Fibroblast of lung (primary cell): ENCODE measurements at regions not wholly inside any gene's neighbourhood (a gene's known extent, or its start where the extent isn't known, plus 50 kb on each side); places are given as distances from the start of the nearest gene placed in this dataset.
"Not testable (repeated sequence)": the region's sequence is repeated elsewhere in the genome, so short reads cannot be mapped to it uniquely, and the experiment has no call there.

Experiments used
- DNase-seq, 2 donors: peaks; one replicate each; pipeline versions ENCODE4 v3.0.0 to v3.0.0-alpha.2; 2010; ENCODE audit warnings: low read depth in 2 of 2
- H2AFZ ChIP-seq: 2 replicates; pipeline ENCODE4 v1.5.1; 2012; ENCODE audit warnings: low read length, control low read depth, inconsistent platforms
- H3K27ac ChIP-seq: 2 replicates; pipeline ENCODE4 v1.5.1; 2011; ENCODE audit warnings: low read length, control low read depth; ENCODE audit not compliant: insufficient read depth
- H3K27me3 ChIP-seq: 2 replicates; pipeline ENCODE4 v1.5.1; 2011; ENCODE audit warnings: mild to moderate bottlenecking, low read length; ENCODE audit not compliant: control insufficient read depth, insufficient read depth
- H3K36me3 ChIP-seq: 2 replicates; pipeline ENCODE4 v1.5.1; 2011; ENCODE audit warnings: low read length; ENCODE audit not compliant: control insufficient read depth, insufficient read depth
- H3K4me1 ChIP-seq: 2 replicates; pipeline ENCODE4 v1.5.1; 2011; ENCODE audit warnings: low read length; ENCODE audit not compliant: control insufficient read depth, insufficient read depth; ENCODE audit errors: extremely low read depth
- H3K4me2 ChIP-seq: 2 replicates; pipeline ENCODE4 v1.5.1; 2011; ENCODE audit warnings: low read length, control low read depth; ENCODE audit not compliant: insufficient read depth; ENCODE audit errors: extremely low read depth
- H3K4me3 ChIP-seq, 4 experiments: fragments of 200-600 bp in 1 of 4; sonication (generic) in 1 of 4; replicated peaks in 1 of 4; 2 replicates each; pipeline ENCODE4 v1.5.1; 2011 to 2016; ENCODE audit warnings: low read length in 4 of 4, low read depth in 3 of 4, mild to moderate bottlenecking in 3 of 4, control low read depth in 2 of 4, inconsistent platforms in 1 of 4, mixed read lengths in 1 of 4; ENCODE audit not compliant: insufficient read depth in 1 of 4; ENCODE audit errors: control extremely low read depth in 1 of 4
- H3K79me2 ChIP-seq: 2 replicates; pipeline ENCODE4 v1.5.1; 2012; ENCODE audit warnings: mild to moderate bottlenecking, low read length, inconsistent platforms; ENCODE audit not compliant: control insufficient read depth, insufficient read depth
- H3K9ac ChIP-seq: 2 replicates; pipeline ENCODE4 v1.5.1; 2011; ENCODE audit warnings: mild to moderate bottlenecking, low read length, control low read depth; ENCODE audit not compliant: insufficient read depth
- H3K9me3 ChIP-seq: 2 replicates; pipeline ENCODE4 v1.5.1; 2012; ENCODE audit warnings: low read depth, low read length; ENCODE audit not compliant: control insufficient read depth, insufficient read depth
- H4K20me1 ChIP-seq: 2 replicates; pipeline ENCODE4 v1.5.1; 2011; ENCODE audit warnings: low read length; ENCODE audit not compliant: control insufficient read depth, insufficient read depth; ENCODE audit errors: extremely low read depth

DNA sequence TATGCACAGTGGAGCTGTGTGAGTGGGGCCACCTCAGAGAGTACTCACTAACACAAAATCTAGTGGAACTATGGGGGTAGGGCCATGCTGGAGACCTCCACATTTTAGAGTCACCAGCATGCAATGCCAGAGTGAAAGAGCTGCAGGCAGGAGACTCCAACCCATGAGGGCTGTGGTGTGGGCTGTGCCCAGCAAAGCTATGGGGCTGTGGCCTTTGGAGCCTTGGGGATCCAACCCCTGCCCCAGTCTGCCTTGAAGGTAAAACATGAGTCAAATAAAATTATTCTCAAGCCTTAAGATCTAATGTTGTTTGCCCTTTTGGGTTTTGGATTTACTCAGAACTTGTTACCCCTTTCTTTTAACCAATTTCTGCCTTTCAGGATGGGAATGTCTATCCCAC, 163.8 kb upstream of the ZNF658 start:
- H3K4me3 ChIP-seq, H3K36me3 ChIP-seq, H3K27ac ChIP-seq, H2AFZ ChIP-seq, DNase-seq, H3K9ac ChIP-seq, H3K4me1 ChIP-seq, H3K27me3 ChIP-seq, H4K20me1 ChIP-seq, H3K4me2 ChIP-seq, H3K9me3 ChIP-seq, H3K79me2 ChIP-seq: not testable (repeated sequence)

DNA sequence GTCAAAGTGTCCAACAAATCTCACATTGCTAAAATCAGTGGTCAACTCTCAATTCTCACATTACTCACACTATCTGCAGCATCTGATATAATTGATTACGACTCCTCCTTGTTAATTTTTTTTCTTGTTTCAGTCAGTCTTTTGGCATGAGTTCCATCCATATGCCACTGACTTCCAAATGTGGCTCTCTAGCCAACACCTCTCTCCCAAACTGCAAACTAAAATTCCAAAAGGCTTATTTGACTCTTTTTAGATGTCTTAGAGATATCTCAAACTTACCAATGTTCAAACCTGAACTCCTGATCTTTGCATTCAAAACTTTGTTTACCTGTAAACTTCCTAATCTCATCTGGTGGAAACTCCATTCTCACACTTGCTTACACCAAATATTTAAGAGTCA, 162.1 kb upstream of the ZNF658 start:
- DNase-seq, H3K27me3 ChIP-seq, H3K9me3 ChIP-seq, H3K4me2 ChIP-seq, H3K9ac ChIP-seq, H3K4me1 ChIP-seq, H3K36me3 ChIP-seq, H3K79me2 ChIP-seq, H4K20me1 ChIP-seq, H2AFZ ChIP-seq, H3K27ac ChIP-seq, H3K4me3 ChIP-seq: not testable (repeated sequence)

DNA sequence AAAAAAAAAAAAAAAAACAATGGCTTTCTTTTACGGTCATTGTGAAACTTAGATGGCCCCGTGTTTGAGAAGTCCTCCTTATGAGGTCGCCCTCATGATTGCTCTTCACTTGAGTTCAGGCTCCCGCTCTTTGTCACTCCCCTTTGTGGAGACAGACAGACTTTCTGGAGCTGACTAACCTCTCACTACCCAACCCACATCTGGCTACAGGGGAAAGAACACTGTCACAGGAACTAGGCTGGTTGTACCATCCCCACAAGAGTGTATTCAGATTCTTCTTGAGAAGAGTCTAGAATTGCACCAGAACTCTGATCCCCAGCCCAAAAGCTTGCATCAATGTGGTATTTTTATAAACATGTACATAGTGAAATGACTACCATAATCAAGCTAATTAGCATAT, 160.4 kb upstream of the ZNF658 start:
- H3K79me2 ChIP-seq, H3K9me3 ChIP-seq, H4K20me1 ChIP-seq, H3K9ac ChIP-seq, H3K4me1 ChIP-seq, H3K27me3 ChIP-seq, H3K4me3 ChIP-seq, H3K27ac ChIP-seq, DNase-seq, H3K36me3 ChIP-seq, H3K4me2 ChIP-seq, H2AFZ ChIP-seq: not testable (repeated sequence)

DNA sequence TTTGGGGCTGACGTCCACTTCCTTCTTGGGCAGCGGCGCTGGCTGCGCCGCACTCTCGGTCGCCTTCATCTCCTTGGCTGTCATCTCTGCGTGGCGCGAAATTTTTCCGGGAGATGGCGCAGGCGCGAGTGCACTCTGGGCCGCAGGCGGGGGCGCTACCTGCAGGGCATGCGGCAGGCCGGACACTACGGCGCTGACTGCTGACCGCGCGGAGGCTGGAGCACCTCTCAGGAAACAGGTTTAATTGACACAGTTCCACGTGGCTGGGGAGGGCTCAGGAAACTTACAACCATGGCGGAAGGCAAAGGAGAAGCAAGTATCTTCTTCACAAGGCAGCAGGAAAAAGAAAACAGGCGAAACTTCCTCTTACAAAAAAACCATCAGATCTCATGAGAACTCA, 154.7 kb upstream of the ZNF658 start:
- H2AFZ ChIP-seq, H3K4me2 ChIP-seq, H3K27me3 ChIP-seq, H3K9ac ChIP-seq, H3K4me1 ChIP-seq, H3K27ac ChIP-seq, DNase-seq, H3K36me3 ChIP-seq, H3K79me2 ChIP-seq, H3K9me3 ChIP-seq, H3K4me3 ChIP-seq, H4K20me1 ChIP-seq: not testable (repeated sequence)

DNA sequence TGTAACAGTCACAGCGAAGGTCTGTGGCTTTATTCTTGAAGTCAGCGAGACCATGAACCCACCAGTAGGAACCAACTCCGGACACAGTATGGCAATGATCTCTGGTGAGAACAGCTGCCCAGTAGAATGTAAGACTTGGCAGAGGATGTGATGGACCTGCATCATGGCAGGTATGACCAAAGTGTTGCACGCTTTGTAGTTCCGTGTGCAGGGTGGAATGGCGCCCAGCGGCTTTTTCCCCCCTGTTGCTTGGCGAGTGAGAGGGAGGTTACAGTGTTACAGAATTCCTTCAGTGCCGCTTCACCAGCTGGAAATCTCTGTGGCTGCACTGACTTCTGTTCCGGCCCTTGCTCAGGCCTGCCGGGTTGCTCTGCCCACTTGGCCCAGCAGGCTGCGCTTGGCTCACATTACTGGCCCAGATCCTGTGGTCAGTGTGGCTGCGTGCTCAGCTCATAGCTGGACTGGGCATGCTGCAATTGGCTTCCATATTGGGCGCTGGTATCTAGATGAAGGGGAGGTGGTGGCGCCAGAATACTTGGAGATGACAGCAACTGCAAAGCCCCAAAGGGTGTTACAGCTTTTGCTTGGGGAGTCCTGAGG, 148.1 kb upstream of the ZNF658 start:
- not testable (repeated sequence) for H3K4me3 ChIP-seq, H3K9me3 ChIP-seq, H3K79me2 ChIP-seq, H3K4me1 ChIP-seq, H3K27me3 ChIP-seq, H3K36me3 ChIP-seq, H4K20me1 ChIP-seq, H3K27ac ChIP-seq, H3K4me2 ChIP-seq, H3K9ac ChIP-seq, H2AFZ ChIP-seq, DNase-seq

DNA sequence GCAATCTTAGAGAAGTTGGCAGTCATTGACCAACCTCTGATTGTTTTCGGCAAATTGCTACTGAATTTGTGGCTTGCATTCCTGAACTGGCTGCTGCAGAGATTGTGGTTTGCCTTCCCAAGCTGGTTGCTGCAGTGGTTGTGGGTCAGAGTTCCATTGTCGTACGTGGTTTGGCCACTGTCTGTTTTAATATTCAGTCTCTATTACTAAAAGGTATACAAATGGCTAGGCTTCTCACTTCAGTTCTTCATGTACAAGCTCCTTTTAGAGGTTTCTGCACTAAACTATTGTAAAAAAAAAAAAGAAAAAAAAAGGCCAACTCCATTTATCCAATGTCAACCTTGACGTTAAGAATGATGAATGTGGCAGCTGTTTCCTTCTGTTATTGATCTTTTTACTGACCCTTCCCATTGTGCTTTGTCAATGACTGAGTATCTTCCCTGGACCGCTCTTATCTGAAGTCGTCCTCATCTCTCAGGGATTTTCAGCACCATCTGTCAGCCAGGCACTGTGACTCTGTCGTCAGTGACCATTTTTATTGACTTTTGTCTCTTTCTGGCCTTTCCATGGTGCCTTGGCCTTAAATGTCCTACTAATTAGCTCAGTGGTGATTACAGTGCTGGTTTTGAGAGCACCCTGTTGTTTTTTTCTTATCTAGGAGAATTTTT, 140.6 kb upstream of the ZNF658 start:
- not testable (repeated sequence) for H4K20me1 ChIP-seq

More for the DNA sequence above, 140.6 kb upstream of the ZNF658 start:
- not testable (repeated sequence) for H3K36me3 ChIP-seq, H3K9ac ChIP-seq, H3K79me2 ChIP-seq, H3K27me3 ChIP-seq, H3K4me2 ChIP-seq, H3K4me1 ChIP-seq, H3K9me3 ChIP-seq, DNase-seq, H3K27ac ChIP-seq, H3K4me3 ChIP-seq, H2AFZ ChIP-seq
